HAP-1 (cell line): ENCODE measurements at regions not wholly inside any gene's neighbourhood (a gene's known extent, or its start where the extent isn't known, plus 50 kb on each side); places are given as distances from the start of the nearest gene placed in this dataset.

Experiments
- DNase-seq, 2 experiments: peaks; one replicate each; pipeline ENCODE4 v3.0.0-alpha.2; 2016 to 2020; ENCODE audit warnings: low spot score in 2 of 2
- H3K27me3 ChIP-seq: fragments of 250-450 bp; sonication (Bioruptor Pico); 2 replicates; pipeline ENCODE4 v1.5.1; 2020; ENCODE audit warnings: low read depth, mild to moderate bottlenecking, moderate library complexity
- H3K36me3 ChIP-seq: fragments of 250-450 bp; sonication (Bioruptor Pico); replicated peaks from 2 replicates; pipeline ENCODE4 v1.5.1; 2020; ENCODE audit warnings: mild to moderate bottlenecking
- H3K4me1 ChIP-seq: fragments of 250-450 bp; sonication (Bioruptor Pico); 2 replicates; pipeline ENCODE4 v1.5.1; 2020; ENCODE audit warnings: mild to moderate bottlenecking
- H3K4me3 ChIP-seq: fragments of 250-450 bp; sonication (Bioruptor Pico); 2 replicates; pipeline ENCODE4 v1.5.1; 2020; ENCODE audit warnings: mild to moderate bottlenecking, moderate library complexity
- H3K9me3 ChIP-seq: fragments of 250-450 bp; sonication (Bioruptor Pico); 2 replicates; pipeline ENCODE4 v1.5.1; 2020; ENCODE audit warnings: mild to moderate bottlenecking, moderate library complexity
- in situ Hi-C: fragments of 300-500 bp; cut with MboI; formaldehyde crosslinking; loops from 3 replicates; pipeline ENCODE4 v1.14.3; 2020; ENCODE audit warnings: low sequenced_read_pairs, inconsistent platforms, mixed read lengths

GRCh38 chr12:3336606-3337311, 154.2 kb upstream of the PRMT8 start:
- Histone ChIP-seq H3K36me3 (no peaks in the 10 kb centered on the region), H3K4me3 (no peak overlapping the region), H3K27me3 (peaks cover 8% of the 10 kb centered on the region; the same call in 1 of the 2 replicates), H3K9me3 (no peaks in the 10 kb centered on the region), H3K4me1 (no peaks in the 10 kb centered on the region)
- in situ Hi-C loops, result no loop called here
- DNase-seq, result peak in 1 of 2 experiments; percentile 30

- peaks cover 9% of the 10 kb centered on the region for H3K27me3 ChIP-seq
- H3K36me3 ChIP-seq, result no peaks in the 10 kb centered on the region
- H3K9me3 ChIP-seq, result no peaks in the 10 kb centered on the region
- in situ Hi-C loops, result no loop called here
- H3K4me3 ChIP-seq, result no peak overlapping the region
- no peak for DNase-seq
- H3K4me1 ChIP-seq, result no peaks in the 10 kb centered on the region
These were observed 153.1 kb upstream of the PRMT8 start for GRCh38 chr12:3337944-3338343.

DNA sequence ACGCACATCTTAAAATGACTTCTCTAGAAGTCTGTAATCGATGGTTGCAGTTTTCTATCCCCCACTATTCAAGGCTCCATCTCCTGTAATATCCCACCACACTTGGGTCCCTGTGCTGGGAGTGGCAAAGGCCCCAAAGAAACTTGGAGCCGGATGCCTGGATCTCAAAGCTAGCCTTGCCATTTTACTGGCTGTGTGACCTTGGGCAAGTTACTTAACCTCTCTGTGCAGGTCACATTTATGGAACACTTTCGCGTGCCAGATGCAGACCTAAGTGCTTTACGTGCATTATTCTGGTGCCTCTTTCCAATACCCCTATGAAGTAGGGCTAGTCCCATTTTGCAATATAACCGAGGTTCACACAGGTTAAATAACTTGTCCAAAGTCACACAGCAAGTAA, 151.8 kb upstream of the PRMT8 start:
- Histone ChIP-seq H3K36me3 (no peaks in the 10 kb centered on the region), H3K4me1 (no peaks in the 10 kb centered on the region), H3K27me3 (peaks cover 9% of the 10 kb centered on the region), H3K4me3 (no peak overlapping the region), H3K9me3 (no peaks in the 10 kb centered on the region)
- in situ Hi-C loops, result no loop called here
- no peak for DNase-seq

DNA sequence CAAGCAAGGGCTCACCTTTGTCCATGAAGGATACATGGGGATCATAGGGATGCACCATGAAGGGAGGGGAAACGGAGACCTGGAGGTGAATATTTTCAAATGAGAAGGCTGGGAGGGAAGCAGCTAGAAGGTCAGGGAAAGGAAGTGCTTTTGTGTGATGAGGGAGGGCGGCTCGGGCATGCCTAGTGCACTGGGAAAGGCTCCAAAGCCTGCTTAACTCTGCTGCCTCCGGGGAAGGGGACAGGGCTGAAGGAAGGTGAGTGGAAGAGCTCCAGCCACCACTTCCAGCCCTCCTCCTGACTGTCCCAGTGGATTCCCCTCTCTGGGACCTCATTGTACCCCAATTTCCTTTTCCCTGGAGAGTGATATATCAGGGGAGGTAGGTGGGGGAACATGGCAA, 149.4 kb upstream of the PRMT8 start:
- H3K4me3 ChIP-seq, result no peak overlapping the region
- peaks cover 9% of the 10 kb centered on the region for H3K27me3 ChIP-seq
- in situ Hi-C loops, result no loop called here

GRCh38 chr12:3342051-3342450, 149.0 kb upstream of the PRMT8 start:
- Histone ChIP-seq H3K27me3 (peaks cover 9% of the 10 kb centered on the region), H3K4me3 (no peak overlapping the region), H3K4me1 (no peaks in the 10 kb centered on the region), H3K36me3 (no peaks in the 10 kb centered on the region), H3K9me3 (no peaks in the 10 kb centered on the region)
- in situ Hi-C loops, result no loop called here
- peak; percentile 14 to 63 for DNase-seq

More for the DNA sequence above, 149.4 kb upstream of the PRMT8 start:
- no peak for DNase-seq
- Histone ChIP-seq H3K9me3 (no peaks in the 10 kb centered on the region), H3K4me1 (no peaks in the 10 kb centered on the region), H3K36me3 (no peaks in the 10 kb centered on the region)

DNA sequence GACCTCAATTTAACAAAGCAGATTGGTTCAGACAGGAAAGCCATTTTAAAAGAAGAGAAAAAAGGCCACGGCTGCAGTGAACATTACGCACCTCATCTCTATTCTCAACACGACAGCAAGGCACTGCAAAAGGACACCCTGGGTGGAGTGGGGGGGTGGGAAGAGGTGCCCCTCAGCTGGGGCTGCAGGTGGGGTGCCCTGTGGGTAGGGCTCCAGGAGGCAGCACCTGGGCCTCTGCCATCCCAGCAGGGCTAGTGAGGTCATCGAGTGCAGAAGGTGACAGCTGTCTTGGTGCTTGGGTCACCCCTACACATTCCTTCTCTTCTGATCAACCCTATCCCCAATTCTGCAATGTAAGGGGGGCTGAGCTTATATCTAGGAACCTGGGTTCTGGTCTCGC, 142.9 kb upstream of the PRMT8 start:
- Histone ChIP-seq H3K4me1 (no peaks in the 10 kb centered on the region), H3K36me3 (no peaks in the 10 kb centered on the region), H3K4me3 (no peak overlapping the region), H3K27me3 (0 out of 2 replicates have a peak, but pooled peaks cover 3% of the 10 kb centered on the region), H3K9me3 (no peaks in the 10 kb centered on the region)
- in situ Hi-C loops, result no loop called here
- no peak for DNase-seq

DNA sequence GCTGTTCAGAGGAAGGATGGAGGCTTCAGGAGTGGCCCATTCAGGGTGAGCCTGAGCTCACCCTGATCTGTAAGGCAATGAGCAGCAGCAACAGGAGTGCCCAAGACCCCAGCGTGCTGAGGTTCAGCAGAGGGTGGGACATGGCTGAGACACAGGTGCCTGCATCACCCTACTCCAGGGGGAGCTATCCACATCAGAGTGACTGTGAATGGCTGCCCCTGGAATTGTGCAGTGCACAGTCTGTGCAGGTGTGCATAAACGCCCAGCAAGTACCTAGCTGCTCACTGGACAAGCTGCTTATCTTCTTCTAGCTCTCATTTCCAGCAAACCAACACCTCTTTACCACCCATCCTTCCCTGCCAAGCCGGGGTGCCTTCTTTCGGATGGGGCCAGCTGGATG, 140.6 kb upstream of the PRMT8 start:
- Histone ChIP-seq H3K27me3 (peaks cover 5% of the 10 kb centered on the region; the same call in 1 of the 2 replicates), H3K9me3 (no peaks in the 10 kb centered on the region), H3K4me3 (no peak overlapping the region), H3K4me1 (no peaks in the 10 kb centered on the region), H3K36me3 (no peaks in the 10 kb centered on the region)
- in situ Hi-C loops, result no loop called here
- DNase-seq, result no peak

DNA sequence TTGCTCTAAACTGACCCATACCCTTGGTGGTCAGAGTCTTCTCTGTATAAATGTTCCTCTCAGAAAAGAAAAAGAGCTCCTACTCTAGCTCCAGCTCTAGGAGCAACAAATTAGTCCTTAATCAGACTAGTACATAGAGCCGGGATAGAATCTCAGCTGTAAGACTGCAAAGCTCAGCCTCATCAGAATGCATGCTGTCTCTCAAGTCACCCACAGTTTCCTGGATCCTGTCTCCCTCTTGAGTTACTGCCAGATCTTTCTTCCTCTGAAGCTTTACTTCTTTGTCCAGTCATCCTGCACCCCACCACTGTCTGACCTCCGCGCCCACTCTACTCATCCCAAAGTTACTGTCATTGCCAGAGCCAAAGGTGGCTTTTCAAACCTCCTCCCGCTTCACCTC, 139.3 kb upstream of the PRMT8 start:
- Histone ChIP-seq H3K4me3 (no peak overlapping the region), H3K36me3 (no peaks in the 10 kb centered on the region), H3K4me1 (no peaks in the 10 kb centered on the region), H3K27me3 (peaks cover 6% of the 10 kb centered on the region; the same call in 1 of the 2 replicates), H3K9me3 (no peaks in the 10 kb centered on the region)
- no peak for DNase-seq
- in situ Hi-C loops, result no loop called here

DNA sequence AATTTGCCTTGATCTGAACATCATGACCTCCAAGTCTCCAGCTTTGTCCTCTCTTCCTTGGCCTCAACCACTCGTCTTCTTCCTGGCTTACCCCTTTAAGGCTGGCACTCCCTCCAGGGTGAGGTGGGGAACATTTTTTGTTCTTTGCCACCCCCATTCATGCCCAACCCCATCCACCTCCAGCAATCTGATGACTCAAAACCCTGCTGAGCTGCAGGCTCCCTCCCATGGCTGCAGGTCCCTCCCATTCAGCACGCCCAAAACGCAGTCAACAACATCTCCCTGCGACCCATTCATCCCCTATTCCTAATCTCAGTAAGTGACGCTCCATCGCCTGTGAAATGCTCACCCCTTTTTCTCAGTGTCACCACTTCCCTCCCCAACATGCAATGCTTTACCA, 138.8 kb upstream of the PRMT8 start:
- no peaks in the 10 kb centered on the region for H3K36me3 ChIP-seq
- in situ Hi-C loops, result no loop called here
- H3K9me3 ChIP-seq, result no peaks in the 10 kb centered on the region
- no peak for DNase-seq
- no peak overlapping the region for H3K4me3 ChIP-seq
- H3K27me3 ChIP-seq, result peaks cover 6% of the 10 kb centered on the region; the same call in 1 of the 2 replicates
- no peaks in the 10 kb centered on the region for H3K4me1 ChIP-seq

DNA sequence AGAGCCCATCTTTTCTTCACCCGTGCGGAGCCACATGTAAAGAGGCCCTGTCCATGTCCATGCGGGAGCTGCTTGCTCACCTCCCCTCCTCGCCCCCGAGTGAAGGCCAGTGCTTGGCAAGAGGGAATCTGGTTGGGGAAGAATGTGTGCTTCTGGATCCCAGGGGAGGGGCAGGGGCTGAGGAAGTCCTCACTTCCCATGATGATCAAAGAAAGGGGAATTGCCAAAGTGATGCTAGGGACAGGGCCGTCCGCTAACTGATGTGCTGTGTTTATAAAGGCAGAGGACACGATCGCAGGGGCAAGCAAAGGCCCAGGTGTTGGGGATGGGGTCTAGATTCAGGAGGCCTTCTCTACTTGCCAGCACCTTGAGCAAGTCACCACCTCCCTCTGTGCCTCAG, 137.4 kb upstream of the PRMT8 start:
- DNase-seq, result no peak
- H3K4me3 ChIP-seq, result no peak overlapping the region
- no peaks in the 10 kb centered on the region for H3K36me3 ChIP-seq
- H3K9me3 ChIP-seq, result no peaks in the 10 kb centered on the region
- H3K27me3 ChIP-seq, result peaks cover 3% of the 10 kb centered on the region; the same call in 1 of the 2 replicates
- in situ Hi-C loops, result no loop called here
- no peaks in the 10 kb centered on the region for H3K4me1 ChIP-seq

GRCh38 chr12:3354586-3354985, 136.4 kb upstream of the PRMT8 start:
- Histone ChIP-seq H3K27me3 (peaks cover 3% of the 10 kb centered on the region; the same call in 1 of the 2 replicates), H3K36me3 (no peaks in the 10 kb centered on the region), H3K9me3 (no peaks in the 10 kb centered on the region), H3K4me3 (no peak overlapping the region), H3K4me1 (no peaks in the 10 kb centered on the region)
- in situ Hi-C loops, result no loop called here
- DNase-seq, result no peak

- Histone ChIP-seq H3K9me3 (no peaks in the 10 kb centered on the region), H3K27me3 (peaks cover 3% of the 10 kb centered on the region; the same call in 1 of the 2 replicates), H3K36me3 (no peaks in the 10 kb centered on the region), H3K4me1 (no peaks in the 10 kb centered on the region), H3K4me3 (no peak overlapping the region)
- in situ Hi-C loops, result no loop called here
- DNase-seq, result no peak
These were observed 135.6 kb upstream of the PRMT8 start for GRCh38 chr12:3355378-3355900.

DNA sequence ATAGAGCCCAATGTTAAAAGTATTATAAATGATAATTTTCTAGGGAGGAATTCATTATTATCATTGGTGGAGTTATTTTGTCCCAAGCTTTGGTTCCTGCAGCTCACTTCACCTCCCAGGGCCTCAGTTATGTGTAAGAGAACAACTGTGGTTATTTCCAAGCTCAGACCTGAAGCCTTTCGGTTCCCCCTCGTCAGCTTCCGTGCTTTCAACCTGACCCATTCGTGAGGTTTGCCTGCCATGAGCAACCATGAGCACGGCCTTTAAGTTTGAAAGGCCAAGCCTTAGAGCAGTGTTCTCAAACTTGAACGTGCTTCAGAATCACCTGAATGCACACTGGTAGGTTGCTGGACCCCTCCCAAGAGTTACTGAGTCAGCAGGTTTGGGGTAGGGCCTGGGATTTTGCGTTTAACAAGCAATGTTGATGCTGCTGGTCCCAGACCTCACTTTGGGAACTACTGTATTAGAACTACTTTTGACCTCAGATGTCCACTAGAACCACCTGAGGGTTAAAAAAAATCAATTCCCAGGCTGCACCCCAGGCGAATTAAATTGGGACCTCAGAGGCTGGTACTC, 133.0 kb upstream of the PRMT8 start:
- H3K4me1 ChIP-seq, result no peaks in the 10 kb centered on the region
- H3K27me3 ChIP-seq, result peaks cover 3% of the 10 kb centered on the region; the same call in 1 of the 2 replicates
- in situ Hi-C loops, result no loop called here
- no peak for DNase-seq
- no peak overlapping the region for H3K4me3 ChIP-seq
- H3K36me3 ChIP-seq, result no peaks in the 10 kb centered on the region
- H3K9me3 ChIP-seq, result no peaks in the 10 kb centered on the region

- no peaks in the 10 kb centered on the region for H3K4me1 ChIP-seq
- H3K36me3 ChIP-seq, result no peaks in the 10 kb centered on the region
- no peak for DNase-seq
- no peak overlapping the region for H3K4me3 ChIP-seq
- H3K27me3 ChIP-seq, result peaks cover 3% of the 10 kb centered on the region
- in situ Hi-C loops, result no loop called here
- H3K9me3 ChIP-seq, result no peaks in the 10 kb centered on the region
These were observed 131.5 kb upstream of the PRMT8 start for GRCh38 chr12:3359478-3359877.
